Thoracic aorta (tissue), 2 donors: ENCODE measurements at regions not wholly inside any gene's neighbourhood (a gene's known extent, or its start where the extent isn't known, plus 50 kb on each side); places are given as distances from the start of the nearest gene placed in this dataset.

Experiments
- ATAC-seq: fragments of 150-250 bp; one replicate; pipeline ENCODE4 v1.8.0; 2017; ENCODE audit warnings: low read depth; ENCODE audit not compliant: insufficient number of reproducible peaks, low FRiP score
- DNase-seq: peaks from one replicate; pipeline ENCODE4 v3.0.0-alpha.2; 2020; ENCODE audit warnings: low spot score
- H3K27ac ChIP-seq, 2 donors: fragments of 200-600 bp; sonication (generic); 1 replicate in 1 of 2; 2 replicates in 1 of 2; pipeline ENCODE4 v1.5.1; 2016; ENCODE audit warnings: mild to moderate bottlenecking in 2 of 2, moderate library complexity in 2 of 2
- H3K27me3 ChIP-seq: fragments of 200-600 bp; sonication (generic); replicated peaks from 2 replicates; pipeline ENCODE4 v1.6.0; 2016; ENCODE audit warnings: mild to moderate bottlenecking; ENCODE audit not compliant: insufficient read depth
- H3K36me3 ChIP-seq: fragments of 200-600 bp; sonication (generic); one replicate; pipeline ENCODE4 v1.5.1; 2016
- H3K4me1 ChIP-seq, 2 donors: fragments of 200-600 bp; sonication (generic); 1 replicate in 1 of 2; 2 replicates in 1 of 2; pipeline versions ENCODE4 v1.5.1 to v1.6.0; 2016; ENCODE audit warnings: low read depth in 2 of 2, mild to moderate bottlenecking in 1 of 2; ENCODE audit not compliant: control insufficient read depth in 1 of 2
- H3K4me3 ChIP-seq: fragments of 200-600 bp; sonication (generic); 2 replicates; pipeline ENCODE4 v1.5.1; 2016; ENCODE audit warnings: mild to moderate bottlenecking
- H3K9me3 ChIP-seq: fragments of 200-600 bp; sonication (generic); 2 replicates; pipeline ENCODE4 v1.5.1; 2016
- CTCF ChIP-seq: fragments of 200-600 bp; sonication (generic); IDR thresholded peaks from one replicate; pipeline ENCODE4 v1.5.1; 2019; ENCODE audit warnings: antibody characterized with exemption

- no peak overlapping the region for H3K4me3 ChIP-seq
- DNase-seq (no peak), ATAC-seq (no peak)
- no peaks in the 10 kb centered on the region for H3K36me3 ChIP-seq
- no peak overlapping the region for H3K27ac ChIP-seq
- H3K27me3 ChIP-seq: no peaks in the 10 kb centered on the region
- H3K9me3 ChIP-seq: no peaks in the 10 kb centered on the region
- no peak for TF ChIP-seq CTCF
- no peaks in the 10 kb centered on the region for H3K4me1 ChIP-seq
These were observed 302.6 kb upstream of the NRSN1 start for GRCh38 chr6:23823421-23823820.

- no peaks in the 10 kb centered on the region for H3K36me3 ChIP-seq
- peaks cover 7% of the 10 kb centered on the region for H3K9me3 ChIP-seq
- no peaks in the 10 kb centered on the region for H3K27me3 ChIP-seq
- no peak for DNase-seq
- TF ChIP-seq CTCF: no peak
- H3K4me3 ChIP-seq: no peak overlapping the region
- H3K27ac ChIP-seq: no peak overlapping the region
- no peak for ATAC-seq
- H3K4me1 ChIP-seq: no peaks in the 10 kb centered on the region
These were observed 299.4 kb upstream of the NRSN1 start for GRCh38 chr6:23826572-23826971.

GRCh38 chr6:23828861-23829260, 297.2 kb upstream of the NRSN1 start:
- Histone ChIP-seq H3K36me3 (no peaks in the 10 kb centered on the region), H3K27me3 (no peaks in the 10 kb centered on the region), H3K27ac (no peak overlapping the region), H3K4me1 (no peaks in the 10 kb centered on the region), H3K4me3 (no peak overlapping the region), H3K9me3 (peaks cover 8% of the 10 kb centered on the region)
- DNase-seq: no peak
- TF ChIP-seq CTCF: no peak
- ATAC-seq: no peak

- no peak for DNase-seq
- H3K4me3 ChIP-seq: no peak overlapping the region
- H3K36me3 ChIP-seq: no peaks in the 10 kb centered on the region
- H3K4me1 ChIP-seq: peaks cover 0 to 17% of the 10 kb centered on the region in 2 donors
- H3K27ac ChIP-seq: no peak overlapping the region
- no peak for ATAC-seq
- H3K27me3 ChIP-seq: no peaks in the 10 kb centered on the region
- no peaks in the 10 kb centered on the region for H3K9me3 ChIP-seq
- no peak for TF ChIP-seq CTCF
These were observed 284.9 kb upstream of the NRSN1 start for GRCh38 chr6:23841116-23841515.

- no peak for TF ChIP-seq CTCF
- Histone ChIP-seq H3K27me3 (no peaks in the 10 kb centered on the region), H3K4me1 (peaks cover 0 to 17% of the 10 kb centered on the region in 2 donors), H3K4me3 (no peak overlapping the region), H3K27ac (no peak overlapping the region), H3K36me3 (no peaks in the 10 kb centered on the region), H3K9me3 (no peaks in the 10 kb centered on the region)
- no peak for DNase-seq
- ATAC-seq: no peak
These were observed 283.3 kb upstream of the NRSN1 start for GRCh38 chr6:23842760-23843159.
